T-helper 2 cell (primary cell): ENCODE measurements at regions not wholly inside any gene's neighbourhood (a gene's known extent, or its start where the extent isn't known, plus 50 kb on each side); places are given as distances from the start of the nearest gene placed in this dataset.

Experiments
- DNase-seq, 5 experiments: peaks; one replicate each; pipeline versions ENCODE4 v3.0.0 to v3.0.0-alpha.2; 2012 to 2022

DNA sequence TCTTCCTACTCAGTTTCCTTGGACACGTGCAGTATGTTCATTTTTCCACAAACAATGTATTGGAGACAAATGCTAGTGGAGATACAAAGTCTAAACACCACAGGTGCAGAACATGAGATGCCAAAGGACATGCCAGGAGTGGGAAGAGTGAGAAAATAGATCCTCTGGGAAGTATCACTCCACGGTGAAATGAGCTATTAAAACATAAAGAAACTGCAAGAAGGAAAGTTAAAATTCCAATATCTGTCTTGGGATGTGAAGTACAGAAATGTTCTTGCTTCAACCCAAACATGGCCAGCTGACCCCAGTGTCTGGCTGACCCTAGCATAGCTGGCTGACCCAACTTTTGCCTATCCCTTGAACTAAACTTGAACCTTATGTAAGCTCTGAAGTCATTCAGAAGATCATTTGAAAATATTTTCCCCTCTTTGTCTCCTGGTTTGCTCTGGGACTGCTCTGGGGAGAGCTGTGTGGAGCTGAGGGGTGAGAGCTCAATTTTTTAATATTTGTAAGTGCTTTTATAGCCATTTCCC, 59.5 kb downstream of the FZD1 start:
- DNase-seq, result no peak

DNA sequence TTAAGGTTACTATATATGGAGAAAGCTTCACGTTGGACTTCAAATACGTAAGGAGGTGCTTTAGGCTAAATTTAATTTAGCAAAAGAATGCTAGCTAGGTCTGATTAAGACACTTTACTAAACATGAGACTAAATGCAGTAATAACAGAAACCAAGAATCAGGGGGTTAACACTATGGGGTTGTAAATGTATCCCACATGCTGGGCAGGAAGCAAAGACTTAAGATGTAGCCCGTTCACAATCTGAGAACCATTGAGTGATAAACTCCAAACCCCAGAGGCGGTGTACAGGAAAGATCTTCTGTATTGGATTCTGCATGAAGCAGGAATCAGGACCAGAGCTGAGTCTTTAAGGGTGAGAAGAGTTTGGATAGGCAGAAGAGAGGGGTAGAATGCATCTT, 60.4 kb downstream of the FZD1 start:
- DNase-seq, result no peak

DNA sequence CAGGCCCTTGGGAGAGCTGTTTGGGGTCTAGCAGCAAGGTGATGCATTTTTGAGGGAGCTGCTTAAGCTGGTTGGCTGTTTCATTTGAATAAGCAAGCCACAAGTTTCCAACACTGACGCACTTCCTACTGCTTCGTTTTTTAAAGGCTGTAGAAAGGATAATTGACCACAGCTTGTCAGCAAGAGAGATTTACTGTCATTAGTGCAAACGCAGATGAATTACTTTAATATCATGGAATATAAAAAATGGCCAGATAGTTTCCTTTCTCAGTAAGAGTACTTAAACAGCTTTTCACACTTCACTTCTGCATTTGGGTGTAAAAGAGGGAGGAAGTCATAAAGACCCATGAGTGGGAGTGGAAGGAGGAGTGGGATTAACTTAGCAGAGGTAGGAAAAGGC, 61.5 kb downstream of the FZD1 start:
- no peak for DNase-seq

DNA sequence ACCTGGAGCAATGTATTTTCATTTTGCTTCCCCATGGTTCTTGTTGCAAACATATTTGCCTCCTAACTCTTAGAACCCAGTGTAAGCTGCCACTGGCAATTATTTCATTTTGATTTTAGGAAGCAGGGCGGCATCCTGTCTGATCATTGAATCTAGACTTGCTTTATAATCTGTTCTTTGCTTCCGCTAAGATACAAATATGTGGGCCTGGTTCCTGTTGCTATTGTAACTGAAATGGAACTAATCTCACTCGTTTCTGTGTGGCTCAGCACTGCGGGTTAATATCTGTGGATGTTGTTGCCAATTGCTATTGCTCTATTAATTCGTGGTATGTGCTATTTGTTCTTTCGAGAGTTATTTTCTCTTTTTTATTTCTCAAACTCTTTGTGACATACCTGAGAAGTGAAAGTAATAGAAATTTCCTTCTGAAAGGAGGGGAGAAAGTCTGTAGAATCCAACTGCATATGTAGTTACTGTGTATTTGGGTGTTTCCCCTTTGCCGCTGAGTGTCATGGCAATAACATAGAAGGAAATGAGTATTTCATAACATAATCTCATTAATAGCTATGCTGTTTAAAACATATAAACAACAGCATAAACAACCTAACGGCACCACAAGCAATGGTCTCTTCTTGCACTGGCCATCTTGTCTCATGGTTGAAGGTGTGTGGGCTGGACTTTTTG, 62.4 kb downstream of the FZD1 start:
- DNase-seq, result no peak

DNA sequence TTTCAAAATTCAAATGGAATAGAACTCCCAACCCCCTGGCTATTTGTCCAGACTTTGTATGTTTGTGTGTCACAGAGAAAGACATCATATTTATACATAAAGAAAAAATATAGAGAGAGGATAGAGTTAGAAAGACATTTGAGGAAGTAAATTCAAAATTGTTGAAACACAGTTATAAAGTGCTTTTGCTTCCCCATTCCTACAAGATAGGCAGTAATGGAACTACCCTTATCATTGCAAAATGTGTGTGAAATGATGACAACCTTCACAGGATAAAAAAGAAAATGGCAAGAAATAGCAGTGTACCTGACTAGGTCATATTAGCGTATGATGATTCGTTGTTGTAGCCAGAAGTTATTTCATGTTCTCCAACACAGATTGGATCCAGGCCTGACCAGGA, 63.1 kb downstream of the FZD1 start:
- DNase-seq, result no peak

DNA sequence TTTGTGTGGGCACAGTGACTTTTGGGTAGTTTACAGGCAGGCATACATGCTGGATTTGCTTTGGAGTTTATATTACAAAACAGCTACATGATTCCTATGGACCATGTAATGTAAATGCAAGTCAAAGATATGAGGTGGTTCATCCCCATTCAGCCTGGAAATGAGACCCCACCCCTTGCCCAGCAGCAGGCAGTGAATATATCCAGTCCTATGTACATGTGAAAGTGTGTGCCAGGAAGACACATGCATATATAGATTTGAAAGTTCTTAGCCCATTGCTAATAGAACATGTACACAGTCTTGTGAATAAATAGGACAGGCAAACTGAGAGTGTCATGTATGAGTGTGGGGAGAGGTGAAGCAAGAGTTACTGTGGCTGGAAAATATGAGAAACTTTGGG, 65.3 kb downstream of the FZD1 start:
- no peak for DNase-seq

DNA sequence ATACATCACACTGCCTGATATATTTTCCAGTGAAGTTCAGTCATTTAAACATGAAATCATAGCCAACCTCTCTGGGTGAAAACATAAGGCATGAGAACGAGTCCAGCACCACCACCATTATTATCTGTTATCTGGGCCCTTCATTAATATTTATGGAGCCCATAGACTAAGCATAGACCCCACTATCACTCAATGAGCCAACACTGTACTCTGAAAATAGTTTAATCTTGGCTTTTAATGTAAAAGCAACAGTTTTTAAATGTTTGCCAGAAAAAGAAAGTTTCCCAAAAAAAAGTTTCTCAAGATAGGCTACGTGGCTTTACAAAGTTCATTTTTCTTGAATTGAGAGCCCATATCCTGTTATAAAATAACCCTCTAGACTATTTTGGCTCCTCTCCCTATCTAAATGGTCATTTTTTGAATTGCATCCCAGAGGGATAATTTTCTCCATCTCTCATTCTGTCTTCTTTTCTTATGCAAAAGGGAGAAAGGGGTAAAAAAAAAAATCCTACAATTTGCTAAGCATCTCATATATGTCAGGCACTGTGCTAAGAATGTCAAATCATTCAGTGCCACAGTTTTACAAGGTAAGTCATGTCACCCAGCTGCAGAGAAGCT, 66.1 kb downstream of the FZD1 start:
- DNase-seq, result no peak

DNA sequence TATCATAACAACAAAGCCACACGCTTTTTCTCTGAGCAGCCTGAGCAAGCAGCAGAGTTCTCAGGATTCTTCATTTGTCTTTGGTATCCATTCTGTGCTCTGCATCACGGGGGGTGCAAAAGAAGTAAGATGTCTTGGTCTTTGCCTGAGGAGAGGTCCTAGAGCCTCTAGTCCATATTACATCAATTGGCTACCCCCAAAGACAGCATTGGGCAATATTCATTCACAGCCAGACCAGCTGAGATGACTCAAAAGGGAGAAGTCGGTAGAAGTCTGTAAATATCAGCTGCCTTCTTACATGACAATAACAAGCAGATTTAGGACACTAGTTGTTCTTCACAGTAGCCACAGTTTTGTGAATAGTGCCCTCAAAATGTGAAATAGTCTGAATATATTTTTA, 66.6 kb downstream of the FZD1 start:
- DNase-seq, result no peak

DNA sequence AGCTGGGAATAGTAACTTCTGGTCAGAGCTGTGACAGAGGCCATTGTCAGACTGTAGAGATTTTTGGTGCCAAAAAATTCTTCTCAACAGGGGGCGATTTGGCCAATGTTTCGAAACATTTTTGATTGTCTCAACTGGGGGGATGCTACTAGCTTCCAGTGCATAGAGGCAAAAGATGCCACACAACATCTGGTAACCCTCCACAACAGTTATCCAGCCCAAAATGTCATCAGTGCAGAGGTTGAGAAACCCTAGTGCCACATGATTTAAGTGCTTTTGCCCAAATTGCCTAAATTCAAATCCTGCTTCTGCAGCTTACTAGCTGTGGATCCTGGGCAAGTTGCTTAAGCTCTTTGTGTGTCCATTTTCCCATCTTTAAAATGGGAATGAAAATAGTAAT, 71.9 kb downstream of the FZD1 start:
- no peak for DNase-seq

DNA sequence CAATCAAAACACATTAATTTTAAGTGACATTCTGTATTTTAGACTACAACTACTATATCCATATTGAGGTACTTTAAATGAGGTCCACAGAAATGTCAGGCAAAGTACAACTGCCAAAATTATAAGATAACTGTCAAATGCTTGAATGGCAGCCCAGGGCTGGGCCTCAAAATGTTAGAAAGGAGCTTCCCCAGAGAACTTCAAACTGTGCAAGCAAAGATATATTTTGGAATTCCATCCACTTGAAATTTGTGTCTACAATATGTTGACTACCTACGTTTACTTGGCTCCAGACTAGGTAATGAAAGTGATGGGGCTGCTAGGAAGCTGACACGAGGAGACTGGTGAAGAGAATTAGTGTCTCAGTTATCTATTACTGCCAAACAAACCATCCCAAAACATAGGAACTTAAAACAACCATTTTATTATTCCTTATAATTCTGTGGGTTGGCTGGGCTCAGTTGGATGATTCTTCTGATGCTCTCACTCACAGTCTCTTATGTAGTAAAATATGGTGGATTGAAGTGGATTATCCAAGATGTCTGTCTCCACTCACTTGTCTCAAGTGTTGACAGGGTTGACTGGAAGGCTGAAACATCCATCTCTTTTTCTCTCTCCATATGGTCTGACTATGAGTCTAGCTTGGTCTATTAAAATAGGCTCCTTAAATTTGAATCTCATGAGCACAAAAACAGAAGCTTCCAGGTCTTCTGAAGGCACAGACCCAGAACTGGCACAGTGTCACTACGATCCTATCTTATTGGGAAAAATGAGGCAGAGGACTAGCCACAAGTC, 74.2 kb downstream of the FZD1 start:
- DNase-seq, result no peak

DNA sequence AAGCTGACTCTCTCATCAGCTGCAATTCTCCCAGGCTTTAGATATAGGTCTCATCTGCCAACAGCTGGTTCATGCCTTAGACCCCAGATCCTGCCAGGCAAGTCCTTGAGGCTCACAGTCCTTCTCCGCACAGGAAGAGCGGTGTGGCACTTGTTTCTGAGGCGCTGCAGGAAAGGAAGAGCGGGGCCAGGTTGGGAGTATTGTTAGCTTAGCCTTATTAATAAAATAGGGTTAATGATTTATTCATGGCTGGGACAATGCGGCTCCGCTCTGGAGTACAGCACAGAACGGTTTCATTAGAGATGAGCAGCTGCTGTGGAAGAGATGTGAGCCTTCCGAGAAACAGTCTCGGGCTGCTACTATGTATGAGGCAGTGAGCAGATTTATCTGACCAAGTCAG, 78.1 kb downstream of the FZD1 start:
- no peak for DNase-seq

DNA sequence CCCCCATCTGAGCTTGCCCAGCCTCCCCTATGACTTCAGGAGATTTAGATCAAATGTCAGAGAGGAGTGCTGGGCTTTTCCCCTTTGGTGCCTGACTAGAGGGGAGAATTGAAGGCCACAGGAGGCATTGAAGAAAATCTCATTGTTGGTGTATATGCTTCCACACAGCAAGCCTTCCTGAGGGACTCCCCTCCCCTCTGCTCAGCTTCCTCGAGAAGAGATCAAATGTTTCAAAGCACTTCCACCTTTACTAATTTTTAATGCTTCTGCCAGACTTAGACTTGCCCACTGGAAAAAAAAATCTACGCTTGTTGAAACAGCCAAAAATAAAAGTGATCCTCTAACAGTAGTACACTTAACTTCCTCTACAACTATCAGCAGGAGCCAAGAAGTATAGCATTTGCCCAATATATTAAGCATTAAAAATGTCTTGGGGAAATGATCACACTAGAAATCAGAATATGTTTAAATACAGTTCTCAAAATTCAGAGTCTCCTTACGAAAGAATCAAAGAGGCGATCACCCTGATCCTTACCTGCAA, 79.3 kb downstream of the FZD1 start:
- DNase-seq, result no peak

DNA sequence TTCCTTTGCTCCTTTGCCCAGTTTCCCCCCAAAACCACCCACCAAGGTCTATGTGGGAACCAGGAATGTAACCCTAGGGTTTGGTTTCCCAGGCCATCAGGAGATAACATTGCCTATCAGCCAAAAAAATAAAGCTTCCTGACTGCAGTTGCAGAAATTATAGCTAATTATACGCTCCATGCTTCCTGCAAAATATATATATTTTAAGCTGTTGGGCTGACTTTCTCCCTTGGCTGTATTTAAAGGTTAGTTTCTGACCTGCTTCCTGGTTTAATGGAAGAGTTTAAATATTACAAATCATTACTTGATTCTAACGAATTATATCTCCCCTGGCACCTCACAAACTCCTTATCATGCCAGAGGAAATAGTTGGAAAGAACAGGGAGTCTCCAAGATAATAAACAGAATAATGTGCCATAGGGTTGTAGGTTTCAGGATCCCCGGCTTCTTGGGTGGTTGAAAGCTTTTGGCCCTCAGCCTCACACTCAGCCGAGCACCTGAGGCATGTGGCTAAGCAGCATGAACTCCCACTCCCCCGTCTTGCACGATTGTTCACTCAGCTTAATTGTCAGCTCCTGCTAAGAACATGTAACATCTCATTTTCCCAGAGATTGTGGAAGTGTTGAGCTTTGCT, 79.9 kb downstream of the FZD1 start:
- DNase-seq, result no peak

DNA sequence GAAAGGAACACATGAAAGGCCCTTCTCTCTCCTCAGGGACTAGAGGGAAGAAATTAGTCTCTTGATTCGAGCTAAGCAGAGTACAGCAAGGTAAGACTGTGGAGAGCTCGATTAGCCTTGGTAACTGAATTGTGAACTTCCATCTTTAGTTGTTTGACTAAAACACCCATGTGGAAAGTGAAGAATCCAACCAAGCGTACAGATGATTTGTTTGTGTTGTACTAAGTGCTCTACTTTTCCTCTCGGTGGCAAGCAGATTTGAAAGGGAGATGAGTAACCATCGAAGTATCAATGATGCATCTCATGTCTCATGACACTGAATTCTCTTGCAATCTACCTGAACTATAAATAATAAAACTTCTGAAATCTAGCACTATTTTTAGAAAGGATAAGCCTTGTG, 80.7 kb downstream of the FZD1 start:
- no peak for DNase-seq

DNA sequence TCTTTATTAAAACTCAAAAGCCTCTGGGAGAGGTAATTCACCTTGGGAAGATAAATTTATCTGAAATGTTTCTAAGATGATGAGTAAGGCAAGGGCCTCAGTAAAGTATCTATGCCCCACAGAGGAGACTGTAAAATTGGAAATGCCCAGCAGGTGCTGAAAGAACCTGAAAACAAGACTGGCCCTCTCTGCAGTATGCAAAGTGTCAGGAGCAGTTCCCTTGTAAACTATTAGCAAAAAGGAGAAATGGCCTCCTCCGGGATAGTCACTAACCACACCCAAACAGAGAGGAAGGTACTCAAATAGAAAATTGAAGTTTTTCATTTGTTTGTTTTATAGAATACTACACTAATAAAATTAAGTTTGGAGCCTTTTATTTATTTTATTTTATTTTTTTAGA, 81.2 kb downstream of the FZD1 start:
- no peak for DNase-seq

DNA sequence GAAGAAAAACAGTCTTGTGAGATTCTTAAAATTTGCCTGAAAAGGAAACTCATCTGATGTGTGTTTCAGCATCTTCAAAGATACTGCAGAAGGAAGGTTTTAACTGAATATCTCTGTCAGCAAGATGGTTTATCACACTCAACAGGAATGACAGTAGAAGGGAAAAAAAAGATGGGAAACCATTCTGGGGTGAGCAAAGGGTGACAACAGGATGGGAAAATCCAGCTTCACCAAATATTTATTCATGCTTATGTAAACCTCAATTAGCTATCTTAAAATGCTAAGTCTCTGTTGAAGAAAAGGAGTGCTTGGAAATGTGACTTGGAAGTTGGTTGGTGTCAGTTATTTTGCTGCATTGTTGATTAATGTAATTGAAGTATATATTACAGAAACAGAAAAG, 82.2 kb downstream of the FZD1 start:
- no peak for DNase-seq

DNA sequence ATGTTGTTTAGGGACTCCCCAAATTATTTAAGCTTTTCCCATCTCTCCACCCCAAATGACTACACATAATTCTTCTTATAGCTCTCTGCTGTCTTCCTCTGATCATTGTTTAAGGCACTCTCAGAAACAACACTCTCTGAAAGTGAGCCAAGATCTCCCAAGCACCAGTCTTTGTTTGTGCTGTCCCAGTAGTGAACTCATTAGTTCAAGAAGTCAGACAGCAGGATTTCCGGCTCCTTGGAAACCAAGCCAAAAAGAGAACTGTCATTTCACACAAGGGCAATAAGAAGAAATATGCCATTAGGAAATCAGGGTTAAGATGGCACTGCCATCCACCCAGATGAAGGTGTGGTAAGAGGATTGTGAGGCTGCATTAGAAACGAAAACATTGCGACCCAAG, 83.1 kb downstream of the FZD1 start:
- DNase-seq, result no peak

DNA sequence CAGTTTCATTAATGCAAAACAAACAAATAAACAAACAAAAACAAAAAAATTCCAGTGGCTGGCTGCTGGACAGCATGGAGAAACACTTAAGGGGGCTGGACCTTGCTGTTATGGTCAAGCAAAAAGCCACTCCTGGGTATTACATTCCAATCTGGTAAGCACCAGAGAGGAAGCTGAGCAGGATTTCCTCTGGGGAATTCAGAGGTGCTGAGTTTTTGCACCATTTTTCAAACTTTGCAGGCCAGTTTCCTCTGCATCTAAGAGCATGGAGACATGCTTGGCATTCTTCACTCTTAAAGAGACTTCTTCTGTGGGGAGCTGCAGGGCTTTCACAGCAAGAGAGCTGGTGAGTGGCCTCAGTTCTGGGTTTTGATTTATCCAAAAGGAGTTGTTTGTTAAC, 84.5 kb downstream of the FZD1 start:
- no peak for DNase-seq

DNA sequence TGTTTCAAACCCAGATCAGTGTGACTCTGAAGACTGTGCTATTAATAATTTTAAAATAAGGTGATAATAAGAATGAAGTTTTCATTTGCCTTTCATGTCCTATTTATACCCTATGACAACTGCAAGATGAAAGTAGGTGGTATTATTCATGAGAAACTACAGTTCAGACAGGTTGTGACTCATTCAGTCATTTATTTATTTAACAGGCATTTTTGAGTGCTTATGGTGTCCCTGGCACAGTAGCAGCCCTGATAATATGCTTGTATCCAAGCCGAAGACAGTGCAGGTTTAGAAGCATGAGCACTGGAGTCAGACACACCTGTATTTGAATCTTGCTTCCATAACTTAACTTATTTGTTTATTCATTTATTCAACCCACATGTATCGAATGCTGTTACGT, 87.1 kb downstream of the FZD1 start:
- no peak for DNase-seq

DNA sequence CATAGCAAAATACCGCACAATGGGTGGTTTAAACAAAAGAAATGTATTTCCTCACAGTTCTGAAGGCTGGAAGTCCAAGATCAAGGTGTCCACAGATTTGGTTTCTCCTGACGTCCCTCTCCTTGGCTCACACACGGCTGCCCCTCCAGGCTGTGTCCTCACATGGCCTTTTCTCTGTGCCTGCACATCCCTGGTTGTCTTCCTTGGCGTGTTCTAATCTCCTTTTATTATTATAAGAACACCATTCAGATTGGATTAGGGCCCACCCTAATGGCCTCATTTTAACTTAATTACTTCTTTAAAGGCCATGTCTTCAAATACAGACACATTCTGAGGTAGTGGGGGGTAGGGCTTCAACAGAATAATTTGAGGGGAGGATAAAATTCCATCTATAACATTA, 87.9 kb downstream of the FZD1 start:
- DNase-seq, result no peak

DNA sequence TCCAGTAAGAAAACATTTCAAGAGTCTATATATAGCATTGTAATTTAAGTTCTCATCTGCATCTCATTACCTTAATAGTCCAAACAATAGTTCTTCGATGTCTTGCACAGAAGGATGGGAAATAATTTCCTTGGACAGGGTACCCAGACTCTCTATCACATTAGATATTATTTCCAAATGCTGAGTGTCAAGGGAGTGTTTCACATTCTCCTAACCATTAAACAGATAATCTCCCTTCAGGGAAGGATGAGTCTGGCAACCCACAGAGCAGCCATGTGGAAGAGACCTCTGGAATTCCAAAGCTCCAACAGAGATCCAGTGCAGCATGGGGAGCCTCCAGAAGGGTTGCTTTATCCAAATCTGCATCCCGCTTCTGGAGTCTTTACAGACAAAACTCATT, 89.6 kb downstream of the FZD1 start:
- no peak for DNase-seq

DNA sequence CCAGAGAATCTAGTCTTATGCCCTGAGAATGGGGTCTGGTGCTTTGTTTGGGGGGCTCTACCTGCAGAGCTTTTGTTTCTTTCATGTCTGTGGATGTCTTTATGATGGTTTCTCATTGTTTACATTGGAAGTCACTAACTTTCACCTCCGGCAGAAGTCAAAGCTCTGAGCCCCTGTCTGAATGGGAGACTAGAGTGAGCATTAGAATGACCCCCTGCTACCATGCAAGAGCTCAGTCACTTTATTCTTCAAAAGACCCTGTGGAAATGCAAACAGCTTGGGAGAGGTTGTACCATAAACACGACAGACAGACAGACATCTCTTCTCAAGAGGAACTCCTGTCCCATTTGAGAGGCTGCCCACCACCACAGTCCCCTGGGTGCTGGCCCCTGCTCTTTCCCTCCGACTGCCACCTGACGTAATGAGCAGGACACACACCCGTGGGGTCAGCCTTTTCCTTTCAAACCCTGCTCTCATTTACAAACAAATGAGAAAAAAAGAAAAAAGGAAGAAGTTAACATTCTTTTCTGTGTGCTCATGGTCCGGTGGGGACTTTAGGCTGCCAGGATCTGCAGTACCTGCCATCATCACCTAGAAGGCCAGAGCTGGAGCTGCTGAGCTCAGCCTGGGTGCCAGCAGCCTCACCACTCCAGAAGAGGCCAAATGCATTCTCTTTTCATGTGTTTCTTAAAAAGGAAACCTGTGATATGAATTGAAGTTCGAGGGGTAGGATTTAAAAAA, 91.6 kb downstream of the FZD1 start:
- DNase-seq, result no peak

DNA sequence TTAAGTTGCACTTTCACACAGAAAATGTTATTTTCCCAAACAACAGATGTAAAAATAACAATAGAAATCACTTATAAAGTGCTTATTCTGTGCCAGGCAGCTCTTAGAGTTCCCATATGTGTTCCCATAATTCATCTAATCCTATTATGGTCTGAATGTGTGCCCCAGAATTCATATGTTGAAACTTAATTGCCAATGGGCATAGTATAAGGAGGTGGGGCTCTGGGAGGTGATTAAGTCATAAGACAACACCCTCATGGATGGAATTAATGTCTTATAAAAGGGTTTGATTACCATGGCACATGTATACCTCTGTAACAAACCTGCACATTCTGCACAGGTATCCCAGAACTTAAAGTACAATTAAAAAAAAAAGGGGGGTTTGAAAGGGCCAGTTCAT, 92.7 kb downstream of the FZD1 start:
- DNase-seq, result no peak
